Lung (tissue), 11 donors: ENCODE measurements at regions not wholly inside any gene's neighbourhood (a gene's known extent, or its start where the extent isn't known, plus 50 kb on each side); places are given as distances from the start of the nearest gene placed in this dataset.

ENCODE experiments used
- ATAC-seq: fragments of 200-7000 bp; cut with Tn5 transposase; one replicate; pipeline ENCODE4 v1.9.1; 2020; ENCODE audit warnings: moderate number of reproducible peaks; ENCODE audit not compliant: insufficient read depth, low FRiP score
- DNase-seq, 3 donors: peaks; one replicate each; pipeline ENCODE4 v3.0.0-alpha.2; 2013 to 2017
- H3K27ac ChIP-seq, 2 donors: one replicate each; pipeline ENCODE4 v1.5.1; 2013; ENCODE audit warnings: mild to moderate bottlenecking in 2 of 2, moderate library complexity in 2 of 2, control low read depth in 1 of 2, inconsistent platforms in 1 of 2, low read depth in 1 of 2, low read length in 1 of 2
- H3K27me3 ChIP-seq, 3 donors: one replicate each; pipeline ENCODE4 v1.5.1; 2013; ENCODE audit warnings: low read length in 2 of 3; ENCODE audit not compliant: control insufficient read depth in 3 of 3, insufficient read depth in 3 of 3
- H3K36me3 ChIP-seq, 4 donors: one replicate each; pipeline ENCODE4 v1.5.1; 2013; ENCODE audit warnings: low read length in 4 of 4, mild to moderate bottlenecking in 1 of 4, moderate library complexity in 1 of 4; ENCODE audit not compliant: control insufficient read depth in 4 of 4, insufficient read depth in 4 of 4
- H3K4me1 ChIP-seq, 5 donors: one replicate each; pipeline ENCODE4 v1.5.1; 2013; ENCODE audit warnings: low read length in 5 of 5, mild to moderate bottlenecking in 2 of 5, moderate library complexity in 1 of 5; ENCODE audit not compliant: control insufficient read depth in 5 of 5, insufficient read depth in 5 of 5
- H3K4me3 ChIP-seq: one replicate; pipeline ENCODE4 v1.5.1; 2013; ENCODE audit warnings: mild to moderate bottlenecking, control low read depth, moderate library complexity
- H3K9ac ChIP-seq, 2 donors: one replicate each; pipeline ENCODE4 v1.5.1; 2013; ENCODE audit warnings: low read length in 2 of 2, control low read depth in 1 of 2; ENCODE audit not compliant: insufficient read depth in 1 of 2
- H3K9me3 ChIP-seq, 4 donors: one replicate each; pipeline ENCODE4 v1.5.1; 2013; ENCODE audit warnings: low read length in 3 of 4, mild to moderate bottlenecking in 1 of 4, moderate library complexity in 1 of 4; ENCODE audit not compliant: control insufficient read depth in 4 of 4, insufficient read depth in 3 of 4
- WGBS, 2 donors: extraction: QIAGEN DNeasy Blood & Tissue Kit; methylation state at CpG; one replicate each; pipeline ENCODE4 v1.1.7; 2013; 5-methylcytosine and 5-hydroxymethylcytosine counted together
- TF ChIP-seq, protein P1 (sequence below): IDR thresholded peaks from 2 replicates; pipeline ENCODE4 v1.5.1; 2012; ENCODE audit warnings: mild to moderate bottlenecking; ENCODE audit errors: control extremely low read depth, extremely low read depth
- donor health status: control.
- donor health status: control.
- donor health status: Bipolar disorder and iron deficiency.
- donor health status: healthy.
- donor health status: DM: yes; HTN: yes; CAD: no.

DNA sequence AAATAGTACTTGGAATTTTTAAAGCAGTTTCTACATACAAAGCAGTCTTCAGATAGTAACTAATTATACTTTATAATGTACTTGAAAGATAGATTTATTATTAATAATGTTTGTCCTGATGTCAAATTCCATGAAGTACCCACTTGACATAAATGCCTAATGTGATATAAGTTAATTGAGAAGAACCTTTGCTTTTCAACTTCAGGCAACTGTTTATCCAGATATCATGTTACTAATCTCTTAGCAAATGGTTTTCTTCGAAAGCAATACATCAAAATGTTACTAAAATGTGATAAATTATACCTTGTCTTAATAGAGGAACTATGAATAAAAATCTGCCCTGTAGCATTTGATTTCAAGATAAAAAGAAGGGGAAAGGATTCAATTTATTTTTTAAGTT is 146.8 kb upstream of the FBXL17 start:
- H3K4me1 ChIP-seq: peaks cover 0 to 5% (median 0%) of the 10 kb centered on the region in 5 donors
- DNase-seq (no peak), ATAC-seq (no peak)
- peaks cover 0 to 2% (median 0%) of the 10 kb centered on the region in 4 donors for H3K9me3 ChIP-seq
- 36 to 45% methylated on average over 1 of the region's 1 CpG for WGBS, 2 donors
- H3K9ac ChIP-seq: no peak overlapping the region
- H3K4me3 ChIP-seq: no peak overlapping the region
- H3K36me3 ChIP-seq: no peaks in the 10 kb centered on the region
- H3K27ac ChIP-seq: no peak overlapping the region
- TF ChIP-seq, protein P1, sequence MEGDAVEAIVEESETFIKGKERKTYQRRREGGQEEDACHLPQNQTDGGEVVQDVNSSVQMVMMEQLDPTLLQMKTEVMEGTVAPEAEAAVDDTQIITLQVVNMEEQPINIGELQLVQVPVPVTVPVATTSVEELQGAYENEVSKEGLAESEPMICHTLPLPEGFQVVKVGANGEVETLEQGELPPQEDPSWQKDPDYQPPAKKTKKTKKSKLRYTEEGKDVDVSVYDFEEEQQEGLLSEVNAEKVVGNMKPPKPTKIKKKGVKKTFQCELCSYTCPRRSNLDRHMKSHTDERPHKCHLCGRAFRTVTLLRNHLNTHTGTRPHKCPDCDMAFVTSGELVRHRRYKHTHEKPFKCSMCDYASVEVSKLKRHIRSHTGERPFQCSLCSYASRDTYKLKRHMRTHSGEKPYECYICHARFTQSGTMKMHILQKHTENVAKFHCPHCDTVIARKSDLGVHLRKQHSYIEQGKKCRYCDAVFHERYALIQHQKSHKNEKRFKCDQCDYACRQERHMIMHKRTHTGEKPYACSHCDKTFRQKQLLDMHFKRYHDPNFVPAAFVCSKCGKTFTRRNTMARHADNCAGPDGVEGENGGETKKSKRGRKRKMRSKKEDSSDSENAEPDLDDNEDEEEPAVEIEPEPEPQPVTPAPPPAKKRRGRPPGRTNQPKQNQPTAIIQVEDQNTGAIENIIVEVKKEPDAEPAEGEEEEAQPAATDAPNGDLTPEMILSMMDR: no peak
- no peaks in the 10 kb centered on the region for H3K27me3 ChIP-seq

DNA sequence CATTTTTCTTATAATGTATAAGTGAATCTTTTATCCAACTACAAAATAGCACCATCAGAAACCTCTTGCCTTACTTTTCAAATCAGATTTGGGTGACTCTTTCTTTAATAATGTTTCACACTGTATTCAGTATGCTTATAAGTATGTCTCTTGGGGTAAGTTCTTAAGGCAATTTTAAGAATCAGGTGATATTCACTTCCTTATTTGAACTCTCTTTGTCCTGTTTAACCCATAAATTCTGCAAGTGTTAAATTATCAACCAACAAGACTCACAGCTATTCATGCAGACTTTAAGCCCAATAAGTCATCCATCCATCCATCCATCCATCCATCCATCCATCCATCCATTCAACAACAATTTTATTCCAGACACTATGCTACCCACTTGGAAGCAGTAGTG is 142.7 kb upstream of the FBXL17 start:
- Histone ChIP-seq H3K27me3 (no peaks in the 10 kb centered on the region), H3K27ac (no peak overlapping the region), H3K9ac (no peak overlapping the region), H3K36me3 (no peaks in the 10 kb centered on the region), H3K4me3 (no peak overlapping the region), H3K9me3 (peaks cover 0 to 2% (median 0%) of the 10 kb centered on the region in 4 donors), H3K4me1 (no peaks in the 10 kb centered on the region)
- no peak for ATAC-seq
- DNase-seq: no peak
- TF ChIP-seq, protein P1: no peak

DNA sequence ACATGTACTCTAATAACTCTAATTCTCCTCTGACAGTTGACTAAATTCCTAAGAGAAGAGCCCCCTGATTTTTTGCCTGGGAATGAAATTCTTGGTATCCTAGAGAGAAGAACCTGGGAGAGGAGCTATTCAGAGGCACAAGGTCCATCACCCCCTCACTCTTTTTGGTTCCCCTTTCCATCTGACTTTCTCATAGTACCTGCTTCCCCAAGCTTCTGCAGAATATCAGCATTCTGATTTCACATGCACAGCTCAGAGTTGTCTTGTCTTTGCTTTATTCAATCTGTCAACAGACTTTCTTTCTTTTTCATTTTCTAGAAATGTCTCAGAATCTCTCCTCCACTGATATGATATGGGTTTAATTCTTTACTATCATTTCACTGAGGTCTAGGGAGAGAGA is 141.5 kb upstream of the FBXL17 start:
- Histone ChIP-seq H3K9me3 (peaks cover 0 to 2% (median 0%) of the 10 kb centered on the region in 4 donors), H3K4me3 (no peak overlapping the region), H3K36me3 (no peaks in the 10 kb centered on the region), H3K27ac (no peak overlapping the region), H3K9ac (no peak overlapping the region), H3K27me3 (no peaks in the 10 kb centered on the region), H3K4me1 (no peaks in the 10 kb centered on the region)
- no peak for DNase-seq
- ATAC-seq: no peak
- TF ChIP-seq, protein P1: no peak

DNA sequence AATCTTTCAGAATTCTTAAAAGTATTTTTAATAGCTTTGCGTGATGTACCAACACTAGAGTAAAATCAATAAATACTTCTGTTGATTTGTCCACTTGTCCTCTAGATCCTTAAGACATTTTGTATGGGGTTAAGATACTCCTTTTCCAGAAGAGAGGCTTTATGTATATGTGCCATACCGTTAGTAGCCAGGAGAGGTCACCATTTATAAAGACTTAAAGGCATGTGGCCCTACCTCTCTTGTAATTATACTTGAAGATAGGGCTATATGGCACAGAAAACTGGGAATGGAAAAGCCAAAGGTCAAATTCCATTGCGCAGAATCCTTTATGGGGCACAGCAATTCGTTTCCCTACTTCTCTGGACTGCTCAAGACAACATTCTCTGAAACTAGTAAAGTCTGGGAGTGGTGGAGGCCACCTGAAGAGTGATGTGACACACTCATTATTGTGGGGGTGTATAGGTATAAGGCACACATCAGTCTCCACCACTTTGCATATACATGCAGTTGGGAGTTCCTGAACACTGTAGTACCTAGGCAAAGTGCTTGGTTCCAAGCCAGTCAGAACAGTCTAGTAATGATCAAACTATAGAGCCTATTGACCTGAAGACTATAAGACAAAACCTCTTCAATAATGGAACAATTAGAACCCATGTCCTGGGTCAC is 140.1 kb upstream of the FBXL17 start:
- DNase-seq (peak; percentile 20 to 79 (median 75)), ATAC-seq (no peak)
- Histone ChIP-seq H3K4me3 (no peak overlapping the region), H3K9me3 (peaks cover 0 to 2% (median 0%) of the 10 kb centered on the region in 4 donors), H3K27ac (no peak overlapping the region), H3K27me3 (no peaks in the 10 kb centered on the region), H3K4me1 (no peaks in the 10 kb centered on the region), H3K9ac (no peak overlapping the region), H3K36me3 (no peaks in the 10 kb centered on the region)
- WGBS, 2 donors: 41 to 46% methylated on average over 4 of the region's 4 CpGs
- TF ChIP-seq, protein P1: peak; percentile 11
